Kidney epithelial cell (primary cell): ENCODE measurements at regions not wholly inside any gene's neighbourhood (a gene's known extent, or its start where the extent isn't known, plus 50 kb on each side); places are given as distances from the start of the nearest gene placed in this dataset.
"Not testable (repeated sequence)": the region's sequence is repeated elsewhere in the genome, so short reads cannot be mapped to it uniquely, and the experiment has no call there.

Experiments
- DNase-seq: peaks from one replicate; pipeline ENCODE4 v3.0.0-alpha.2; 2010; ENCODE audit warnings: low read depth
- H3K27me3 ChIP-seq: 2 replicates; pipeline ENCODE4 v1.6.0; 2011; ENCODE audit warnings: low read length; ENCODE audit not compliant: control insufficient read depth, insufficient read depth
- H3K36me3 ChIP-seq: 2 replicates; pipeline ENCODE4 v1.5.1; 2011; ENCODE audit warnings: low read length; ENCODE audit not compliant: control insufficient read depth, insufficient read depth
- H3K4me3 ChIP-seq: 2 replicates; pipeline ENCODE4 v1.5.1; 2011; ENCODE audit warnings: low read depth, mild to moderate bottlenecking, control low read depth, low read length
- CTCF ChIP-seq: IDR thresholded peaks from 2 replicates; pipeline ENCODE4 v1.5.1; 2011; ENCODE audit warnings: mild to moderate bottlenecking, moderate library complexity, low read length, control low read depth, inconsistent platforms; ENCODE audit not compliant: insufficient read depth, poor library complexity, severe bottlenecking

GRCh38 chr6:76835293-76835692 is 628.0 kb downstream of the HTR1B start:
- no peak for DNase-seq
- Histone ChIP-seq H3K36me3 (no peaks in the 10 kb centered on the region), H3K4me3 (no peak overlapping the region), H3K27me3 (no peaks in the 10 kb centered on the region)
- TF ChIP-seq CTCF, result no peak

GRCh38 chr6:76834399-76834798 is 628.9 kb downstream of the HTR1B start:
- Histone ChIP-seq H3K36me3 (no peaks in the 10 kb centered on the region), H3K4me3 (no peak overlapping the region), H3K27me3 (no peaks in the 10 kb centered on the region)
- DNase-seq, result no peak
- TF ChIP-seq CTCF, result no peak

- no peak for DNase-seq
These were observed 632.0 kb downstream of the HTR1B start for GRCh38 chr6:76831299-76831698.

GRCh38 chr6:76823578-76823977 is 639.7 kb downstream of the HTR1B start:
- H3K27me3 ChIP-seq, DNase-seq, H3K36me3 ChIP-seq, H3K4me3 ChIP-seq: not testable (repeated sequence)

More at GRCh38 chr6:76831299-76831698, 632.0 kb downstream of the HTR1B start:
- TF ChIP-seq CTCF, result no peak
- H3K4me3 ChIP-seq, result no peak overlapping the region
- no peaks in the 10 kb centered on the region for H3K27me3 ChIP-seq
- H3K36me3 ChIP-seq, result no peaks in the 10 kb centered on the region

- Histone ChIP-seq H3K27me3 (no peaks in the 10 kb centered on the region), H3K36me3 (no peaks in the 10 kb centered on the region), H3K4me3 (no peak overlapping the region)
- no peak for DNase-seq
- no peak for TF ChIP-seq CTCF
These were observed 644.8 kb downstream of the HTR1B start for GRCh38 chr6:76818451-76818850.

- H3K4me3 ChIP-seq, result no peak overlapping the region
- H3K27me3 ChIP-seq, result no peaks in the 10 kb centered on the region
- no peaks in the 10 kb centered on the region for H3K36me3 ChIP-seq
- DNase-seq, result no peak
- no peak for TF ChIP-seq CTCF
These were observed 645.9 kb downstream of the HTR1B start for GRCh38 chr6:76817429-76817828.
